WTC11 (cell line): ENCODE measurements at regions not wholly inside any gene's neighbourhood (a gene's known extent, or its start where the extent isn't known, plus 50 kb on each side); places are given as distances from the start of the nearest gene placed in this dataset.

Experiments
- ATAC-seq: fragments of 200-7000 bp; cut with Tn5 transposase; 2 replicates; pipeline ENCODE4 v1.10.0; 2021; ENCODE audit warnings: mild to moderate bottlenecking, moderate library complexity
- CTCF ChIA-PET: fragments of 300-600 bp; sonication (Branson Sonifier 250); formaldehyde crosslinking; loops from one replicate; lab custom pipeline; 2021; ENCODE audit warnings: antibody characterized with exemption; lab: Charles Lee
- POLR2A ChIA-PET: fragments of 350-600 bp; sonication (Branson Sonifier 250); formaldehyde crosslinking; loops from one replicate; lab custom pipeline; 2021; ENCODE audit warnings: antibody characterized with exemption; lab: Charles Lee
- DNase-seq: peaks from one replicate; pipeline ENCODE4 v3.0.0; 2021; ENCODE audit warnings: low spot score
- H3K27ac Mint-ChIP-seq: 2 replicates; pipeline ENCODE4 v1.8.0; 2021; ENCODE audit warnings: mixed read lengths
- H3K27me3 Mint-ChIP-seq: 2 replicates; pipeline ENCODE4 v1.8.0; 2021; ENCODE audit warnings: low read depth, mild to moderate bottlenecking, moderate library complexity, mixed read lengths
- H3K36me3 Mint-ChIP-seq: 2 replicates; pipeline ENCODE4 v1.8.0; 2021; ENCODE audit warnings: mixed read lengths
- H3K4me1 Mint-ChIP-seq: 2 replicates; pipeline ENCODE4 v1.8.0; 2022; ENCODE audit warnings: mixed read lengths
- H3K4me3 Mint-ChIP-seq: 2 replicates; pipeline ENCODE4 v1.8.0; 2021; ENCODE audit warnings: mild to moderate bottlenecking, moderate library complexity, mixed read lengths
- H3K9me3 Mint-ChIP-seq: 2 replicates; pipeline ENCODE4 v1.8.0; 2021; ENCODE audit warnings: mixed read lengths
- CTCF ChIP-seq: fragments of 200-600 bp; IDR thresholded peaks from 2 replicates; pipeline ENCODE4 v1.8.0; 2022; ENCODE audit warnings: antibody characterized with exemption
- E2F4 ChIP-seq: sonication (generic); formaldehyde crosslinking; IDR thresholded peaks from 2 replicates; pipeline ENCODE4 v1.8.1; 2022; ENCODE audit warnings: low read depth, mild to moderate bottlenecking, moderate library complexity, missing genetic modification reagents, borderline replicate concordance
- ERG ChIP-seq: fragments of 250-450 bp; sonication (Bioruptor Pico); IDR thresholded peaks from 2 replicates; pipeline ENCODE4 v1.8.0; 2021; ENCODE audit warnings: mild to moderate bottlenecking
- GABPB1 ChIP-seq: sonication (generic); formaldehyde crosslinking; IDR thresholded peaks from 2 replicates; pipeline ENCODE4 v1.8.1; 2023; ENCODE audit warnings: mild to moderate bottlenecking, missing genetic modification reagents
- IRF2 ChIP-seq: sonication (generic); formaldehyde crosslinking; IDR thresholded peaks from 2 replicates; pipeline ENCODE4 v1.8.0; 2022; ENCODE audit warnings: low read depth, missing genetic modification reagents, borderline replicate concordance
- JAZF1 ChIP-seq: fragments of 250-450 bp; sonication (Bioruptor Pico); IDR thresholded peaks from 2 replicates; pipeline ENCODE4 v1.9.0; 2021; ENCODE audit warnings: moderate library complexity, mild to moderate bottlenecking, inconsistent platforms
- MLX ChIP-seq: sonication (generic); formaldehyde crosslinking; IDR thresholded peaks from 2 replicates; pipeline ENCODE4 v1.8.1; 2023; ENCODE audit warnings: mild to moderate bottlenecking, missing genetic modification reagents, moderate library complexity
- NR1H2 ChIP-seq: sonication (generic); formaldehyde crosslinking; IDR thresholded peaks from 2 replicates; pipeline ENCODE4 v1.9.0; 2021; ENCODE audit warnings: mild to moderate bottlenecking, moderate library complexity, missing genetic modification reagents
- PRDM15 ChIP-seq: sonication (generic); formaldehyde crosslinking; IDR thresholded peaks from 2 replicates; pipeline ENCODE4 v1.8.0; 2022; ENCODE audit warnings: missing genetic modification reagents
- SP1 ChIP-seq: sonication (generic); formaldehyde crosslinking; conservative IDR thresholded peaks from 2 replicates; pipeline ENCODE4 v1.8.1; 2022; ENCODE audit warnings: missing genetic modification reagents
- STAT6 ChIP-seq: sonication (generic); formaldehyde crosslinking; conservative IDR thresholded peaks from 2 replicates; pipeline ENCODE4 v1.8.1; 2023; ENCODE audit warnings: mild to moderate bottlenecking, low read depth, missing genetic modification reagents, moderate library complexity
- TEAD1 ChIP-seq: sonication (generic); formaldehyde crosslinking; IDR thresholded peaks from 2 replicates; pipeline ENCODE4 v1.8.0; 2022; ENCODE audit warnings: mild to moderate bottlenecking, missing genetic modification reagents
- ZBTB21 ChIP-seq: sonication (generic); formaldehyde crosslinking; IDR thresholded peaks from 2 replicates; pipeline ENCODE4 v1.8.1; 2023; ENCODE audit warnings: mild to moderate bottlenecking, missing genetic modification reagents, borderline replicate concordance
- ZNF317 ChIP-seq: sonication (generic); formaldehyde crosslinking; IDR thresholded peaks from 2 replicates; pipeline ENCODE4 v1.8.1; 2023; ENCODE audit warnings: low read depth, mild to moderate bottlenecking, moderate library complexity, missing genetic modification reagents, borderline replicate concordance
- ZNF416 ChIP-seq: fragments of 250-450 bp; sonication (Bioruptor Pico); IDR thresholded peaks from 2 replicates; pipeline ENCODE4 v1.9.0; 2021; ENCODE audit warnings: mild to moderate bottlenecking, inconsistent platforms
- ZNF671 ChIP-seq: fragments of 250-450 bp; sonication (Bioruptor Pico); IDR thresholded peaks from 2 replicates; pipeline ENCODE4 v1.8.0; 2021; ENCODE audit warnings: mild to moderate bottlenecking
- TF ChIP-seq, protein P1 (sequence below): sonication (generic); formaldehyde crosslinking; IDR thresholded peaks from 2 replicates; pipeline ENCODE4 v1.8.1; 2023; ENCODE audit warnings: mild to moderate bottlenecking, missing genetic modification reagents, borderline replicate concordance
- TF ChIP-seq, protein P2 (sequence below): sonication (generic); formaldehyde crosslinking; IDR thresholded peaks from 2 replicates; pipeline ENCODE4 v1.8.1; 2022; ENCODE audit warnings: missing genetic modification reagents, borderline replicate concordance

DNA sequence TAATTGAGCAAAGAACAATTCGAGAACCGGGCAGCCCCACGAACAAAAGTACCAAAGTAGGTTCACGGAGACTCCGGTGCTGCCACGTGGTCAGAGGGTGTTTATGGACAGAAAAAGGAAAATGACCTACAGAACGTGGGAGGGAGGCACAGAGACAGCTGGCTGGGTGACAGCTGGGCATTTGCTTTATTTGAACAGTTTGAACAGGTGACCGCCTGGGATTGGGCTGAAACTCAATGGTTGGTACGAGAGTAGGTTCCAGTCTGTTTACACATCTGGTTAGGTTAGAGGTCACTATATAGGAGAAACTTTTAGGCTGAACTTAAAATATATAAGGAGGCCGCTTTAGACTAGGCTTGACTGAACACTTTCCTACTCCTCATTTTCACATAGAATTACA lies 50.6 kb upstream of the CELF2 start (continued):
- TF ChIP-seq STAT6 (CRISPR knock-in tag) = no peak
- no peak for TF ChIP-seq ERG (CRISPR knock-in tag)
- no peak for TF ChIP-seq GABPB1 (CRISPR knock-in tag)

DNA sequence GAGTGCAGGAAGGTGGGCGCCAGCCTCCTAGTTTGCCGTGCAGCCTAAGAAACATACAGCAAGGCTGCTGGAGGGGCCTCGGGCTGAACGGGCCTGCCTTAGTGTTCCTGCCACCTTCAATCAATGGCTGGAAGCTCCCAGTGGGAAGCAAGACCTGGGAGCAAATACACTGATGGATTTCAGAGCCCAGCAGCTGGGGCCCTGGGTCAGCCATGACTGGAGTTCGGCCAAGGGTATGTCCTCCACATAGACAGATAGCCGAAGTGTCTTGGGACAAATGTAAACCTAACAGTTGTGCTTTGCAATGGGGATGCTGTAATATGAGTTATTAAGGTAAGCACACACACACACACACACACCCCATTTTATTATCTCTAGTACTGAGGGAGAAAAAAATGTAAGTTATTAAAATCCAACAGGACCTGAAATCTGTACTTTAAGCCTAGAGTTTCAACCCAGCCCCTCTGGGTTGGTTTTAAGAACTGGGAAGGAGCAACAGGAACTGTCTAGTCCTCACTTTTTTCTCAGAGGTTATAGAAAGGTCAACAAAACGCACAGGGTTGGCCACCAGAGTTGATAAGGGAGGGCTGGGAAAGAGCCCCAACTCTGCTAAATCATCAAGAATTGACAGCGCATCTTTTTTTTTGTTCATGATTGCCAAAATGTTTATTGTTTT lies 50.0 kb upstream of the CELF2 start:
- ATAC-seq (no peak), DNase-seq (no peak)
- Mint-ChIP-seq H3K27me3 (no peaks in the 10 kb centered on the region; the same call in 1 of the 2 replicates), H3K36me3 (no peaks in the 10 kb centered on the region), H3K9me3 (no peaks in the 10 kb centered on the region), H3K4me1 (no peaks in the 10 kb centered on the region), H3K4me3 (no peak overlapping the region), H3K27ac (no peak overlapping the region)
- POLR2A ChIA-PET = interaction anchor here (0.6 kb wide), 1 partner anchor 398 kb away, joined by 3 read pairs; no protein-coding TSS in a partner anchor
- CTCF ChIA-PET = no interaction called here
- TF ChIP-seq PRDM15 (no peak), JAZF1 (CRISPR knock-in tag) (no peak), ZNF671 (CRISPR knock-in tag) (no peak), MLX (no peak), IRF2 (no peak), SP1 (CRISPR knock-in tag) (no peak), ZBTB21 (CRISPR knock-in tag) (no peak), CTCF (no peak), TEAD1 (CRISPR knock-in tag) (no peak), E2F4 (CRISPR knock-in tag) (no peak), ZNF416 (no peak), NR1H2 (CRISPR knock-in tag) (no peak), ZNF317 (CRISPR knock-in tag) (no peak)
- TF ChIP-seq, protein P1, sequence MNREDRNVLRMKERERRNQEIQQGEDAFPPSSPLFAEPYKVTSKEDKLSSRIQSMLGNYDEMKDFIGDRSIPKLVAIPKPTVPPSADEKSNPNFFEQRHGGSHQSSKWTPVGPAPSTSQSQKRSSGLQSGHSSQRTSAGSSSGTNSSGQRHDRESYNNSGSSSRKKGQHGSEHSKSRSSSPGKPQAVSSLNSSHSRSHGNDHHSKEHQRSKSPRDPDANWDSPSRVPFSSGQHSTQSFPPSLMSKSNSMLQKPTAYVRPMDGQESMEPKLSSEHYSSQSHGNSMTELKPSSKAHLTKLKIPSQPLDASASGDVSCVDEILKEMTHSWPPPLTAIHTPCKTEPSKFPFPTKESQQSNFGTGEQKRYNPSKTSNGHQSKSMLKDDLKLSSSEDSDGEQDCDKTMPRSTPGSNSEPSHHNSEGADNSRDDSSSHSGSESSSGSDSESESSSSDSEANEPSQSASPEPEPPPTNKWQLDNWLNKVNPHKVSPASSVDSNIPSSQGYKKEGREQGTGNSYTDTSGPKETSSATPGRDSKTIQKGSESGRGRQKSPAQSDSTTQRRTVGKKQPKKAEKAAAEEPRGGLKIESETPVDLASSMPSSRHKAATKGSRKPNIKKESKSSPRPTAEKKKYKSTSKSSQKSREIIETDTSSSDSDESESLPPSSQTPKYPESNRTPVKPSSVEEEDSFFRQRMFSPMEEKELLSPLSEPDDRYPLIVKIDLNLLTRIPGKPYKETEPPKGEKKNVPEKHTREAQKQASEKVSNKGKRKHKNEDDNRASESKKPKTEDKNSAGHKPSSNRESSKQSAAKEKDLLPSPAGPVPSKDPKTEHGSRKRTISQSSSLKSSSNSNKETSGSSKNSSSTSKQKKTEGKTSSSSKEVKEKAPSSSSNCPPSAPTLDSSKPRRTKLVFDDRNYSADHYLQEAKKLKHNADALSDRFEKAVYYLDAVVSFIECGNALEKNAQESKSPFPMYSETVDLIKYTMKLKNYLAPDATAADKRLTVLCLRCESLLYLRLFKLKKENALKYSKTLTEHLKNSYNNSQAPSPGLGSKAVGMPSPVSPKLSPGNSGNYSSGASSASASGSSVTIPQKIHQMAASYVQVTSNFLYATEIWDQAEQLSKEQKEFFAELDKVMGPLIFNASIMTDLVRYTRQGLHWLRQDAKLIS (CRISPR knock-in tag) = no peak
- TF ChIP-seq, protein P2, sequence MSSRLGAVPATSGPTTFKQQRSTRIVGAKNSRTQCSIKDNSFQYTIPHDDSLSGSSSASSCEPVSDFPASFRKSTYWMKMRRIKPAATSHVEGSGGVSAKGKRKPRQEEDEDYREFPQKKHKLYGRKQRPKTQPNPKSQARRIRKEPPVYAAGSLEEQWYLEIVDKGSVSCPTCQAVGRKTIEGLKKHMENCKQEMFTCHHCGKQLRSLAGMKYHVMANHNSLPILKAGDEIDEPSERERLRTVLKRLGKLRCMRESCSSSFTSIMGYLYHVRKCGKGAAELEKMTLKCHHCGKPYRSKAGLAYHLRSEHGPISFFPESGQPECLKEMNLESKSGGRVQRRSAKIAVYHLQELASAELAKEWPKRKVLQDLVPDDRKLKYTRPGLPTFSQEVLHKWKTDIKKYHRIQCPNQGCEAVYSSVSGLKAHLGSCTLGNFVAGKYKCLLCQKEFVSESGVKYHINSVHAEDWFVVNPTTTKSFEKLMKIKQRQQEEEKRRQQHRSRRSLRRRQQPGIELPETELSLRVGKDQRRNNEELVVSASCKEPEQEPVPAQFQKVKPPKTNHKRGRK (CRISPR knock-in tag) = no peak
